ENCODE measurements at regions not wholly inside any gene's neighbourhood (a gene's known extent, or its start where the extent isn't known, plus 50 kb on each side); places are given as distances from the start of the nearest gene placed in this dataset.

GRCh38 chr14:96980835-96981234, 183.7 kb downstream of the VRK1 start:
- no peak for DNase-seq

GRCh38 chr14:96986256-96987085, 189.3 kb downstream of the VRK1 start:
- DNase-seq: no peak

DNA sequence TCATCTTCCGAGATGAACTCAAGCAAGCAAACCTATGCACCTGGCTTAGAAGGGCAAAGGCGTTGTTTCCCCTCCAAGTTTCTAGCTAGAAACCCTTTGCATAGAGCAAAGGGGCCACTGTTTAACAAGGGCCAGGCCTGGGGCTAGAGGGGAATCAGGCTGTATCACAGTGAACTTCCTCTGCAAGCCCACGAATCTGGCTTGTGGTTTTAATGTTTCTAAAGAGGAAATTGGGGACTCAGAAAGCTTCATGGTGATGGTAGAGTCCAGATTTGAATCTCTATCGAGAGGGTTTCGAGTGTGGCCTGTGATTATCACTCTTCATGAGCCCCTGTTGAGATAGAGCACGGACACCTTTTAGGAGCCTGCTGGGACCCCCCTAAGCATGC, 189.9 kb downstream of the VRK1 start:
- DNase-seq: no peak

DNA sequence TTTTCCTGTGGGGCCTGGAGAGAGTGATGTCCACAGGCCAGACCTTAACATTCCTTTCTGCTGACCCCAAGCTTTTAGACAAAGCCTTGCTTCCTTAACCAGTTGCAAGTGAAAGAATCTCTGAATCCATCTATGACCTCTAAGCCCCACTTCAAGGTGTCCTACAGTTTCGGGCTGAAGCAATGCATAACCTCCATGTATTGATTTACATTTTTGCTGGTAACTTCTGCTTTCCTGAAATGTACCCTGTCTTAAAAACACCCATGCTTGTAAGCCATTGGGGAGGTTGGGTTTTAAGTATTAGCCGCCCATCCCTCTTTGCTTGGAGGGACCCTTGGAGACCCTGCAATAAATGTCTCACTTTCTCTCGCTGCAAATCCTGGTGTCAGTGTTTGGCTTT, 190.6 kb downstream of the VRK1 start:
- no peak for DNase-seq

GRCh38 chr14:96989306-96989705, 192.1 kb downstream of the VRK1 start:
- no peak for DNase-seq

- DNase-seq: no peak
Measured at GRCh38 chr14:96991226-96991625, 194.0 kb downstream of the VRK1 start.

- no peak for DNase-seq
Measured at GRCh38 chr14:96994999-96995398, 197.8 kb downstream of the VRK1 start.

DNA sequence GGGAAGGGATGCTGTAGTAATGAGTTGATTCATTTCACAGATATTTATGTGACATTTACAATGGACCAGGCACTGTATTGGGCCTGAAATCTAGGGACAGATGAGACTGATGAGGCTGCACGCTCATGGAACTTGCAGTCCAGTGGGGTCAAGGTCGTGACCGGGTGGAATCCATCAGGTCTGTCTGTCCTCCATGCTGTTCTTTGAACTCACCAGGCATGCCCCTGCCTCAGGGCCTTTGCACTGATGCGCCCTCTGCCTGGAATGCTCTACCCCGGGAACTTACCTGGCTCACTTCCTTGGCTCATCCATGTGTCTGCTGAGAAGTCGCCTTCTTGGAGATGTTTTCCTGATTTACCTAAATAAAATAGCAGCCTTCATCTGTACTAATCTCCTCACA, 200.1 kb downstream of the VRK1 start:
- no peak for DNase-seq

- no peak for DNase-seq
Measured at GRCh38 chr14:96997996-96998395, 200.8 kb downstream of the VRK1 start.

DNA sequence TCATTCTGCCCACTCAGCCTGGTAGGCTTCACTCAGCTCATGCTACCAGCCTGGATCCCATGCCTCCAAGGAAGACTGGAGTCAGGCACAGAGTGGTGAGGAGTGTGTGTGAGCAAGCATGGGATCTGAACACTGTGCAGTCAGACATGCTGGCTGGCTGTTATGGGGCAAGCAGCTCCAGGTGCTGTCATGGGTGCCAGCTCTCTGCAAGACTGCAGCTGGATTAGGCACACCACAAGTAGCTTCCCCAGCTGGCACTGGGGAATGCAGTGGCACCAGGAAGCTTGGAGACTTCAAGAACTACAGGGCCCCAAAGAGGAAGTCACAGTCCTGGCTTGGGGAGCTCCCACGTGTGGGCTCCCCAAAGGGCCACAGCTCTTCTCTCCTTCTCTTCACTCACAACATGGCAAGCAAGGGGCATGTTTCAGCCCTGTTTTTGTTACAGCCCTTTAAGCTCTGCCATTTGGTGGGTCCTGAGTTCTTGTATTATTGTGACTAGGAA, 202.5 kb downstream of the VRK1 start:
- DNase-seq: no peak

DNA sequence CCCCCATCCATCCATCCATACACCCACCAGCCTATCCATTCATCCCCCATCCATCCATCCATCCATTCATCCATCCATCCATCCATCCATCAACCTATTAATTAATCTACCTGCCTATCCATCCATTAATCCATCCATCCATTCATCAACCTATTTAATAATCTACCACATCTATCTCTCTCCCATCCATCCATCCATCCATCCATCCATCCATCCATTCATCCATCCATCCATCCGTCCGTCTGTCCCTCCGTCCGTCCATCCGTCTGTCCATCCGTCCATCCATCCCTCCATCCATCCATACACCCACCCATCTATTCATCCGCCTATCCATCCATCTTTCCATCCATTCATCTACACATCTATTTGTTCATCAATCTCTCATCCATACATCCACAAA, 205.3 kb downstream of the VRK1 start:
- DNase-seq: no peak

- DNase-seq: no peak
Measured at GRCh38 chr14:97005934-97006333, 208.8 kb downstream of the VRK1 start.

DNA sequence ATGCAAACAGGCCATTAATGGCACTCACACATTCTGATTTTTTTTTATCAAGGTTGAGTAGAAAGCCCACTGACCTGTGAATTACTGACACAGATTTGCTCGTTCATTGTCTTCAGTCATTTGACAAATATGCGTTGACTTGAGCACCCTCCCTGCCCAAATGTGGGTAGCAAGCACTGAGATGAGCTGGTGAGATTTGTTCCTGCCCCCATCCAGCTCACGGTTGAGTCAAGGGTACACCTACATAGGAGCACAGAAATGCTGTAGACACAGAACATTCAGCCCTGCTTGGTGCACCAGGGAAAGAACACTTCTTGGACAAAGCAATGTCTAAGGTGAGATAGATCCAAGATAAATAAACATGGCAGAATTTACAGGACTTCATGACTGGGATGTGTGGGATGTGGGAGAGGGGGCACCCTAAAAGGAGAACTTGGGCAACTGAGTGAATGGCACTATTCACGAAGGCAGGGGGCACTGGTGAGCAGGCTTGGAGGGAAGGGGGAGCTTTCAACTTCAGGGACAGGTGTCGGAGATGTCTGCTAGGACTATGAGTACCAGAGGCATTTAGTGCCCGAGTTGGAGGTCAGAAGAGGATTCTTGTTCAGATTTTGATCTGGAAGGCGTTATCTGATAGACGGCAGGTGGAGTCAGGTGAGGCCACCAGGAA, 213.4 kb downstream of the VRK1 start:
- no peak for DNase-seq

- DNase-seq: no peak
Measured at GRCh38 chr14:97013878-97014277, 216.7 kb downstream of the VRK1 start.

DNA sequence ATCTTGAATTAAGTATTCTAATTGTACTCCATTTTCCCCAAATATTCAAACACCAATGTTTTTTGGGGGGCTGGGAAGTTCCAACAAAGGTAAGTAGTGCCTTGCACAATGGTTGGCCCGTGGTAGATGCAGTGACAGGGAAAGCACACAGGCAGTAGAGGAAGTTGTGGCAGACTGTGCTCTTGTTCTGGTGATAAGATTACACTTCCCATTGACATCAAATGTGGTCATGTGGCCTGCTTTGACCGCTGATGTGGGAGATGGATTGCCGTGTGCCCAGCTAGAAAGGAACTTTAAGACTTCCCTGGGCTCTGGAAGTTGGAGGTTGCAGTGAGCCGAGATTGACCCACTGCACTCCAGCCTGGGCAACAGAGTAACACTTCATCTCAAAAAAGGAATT, 223.8 kb downstream of the VRK1 start:
- no peak for DNase-seq

DNA sequence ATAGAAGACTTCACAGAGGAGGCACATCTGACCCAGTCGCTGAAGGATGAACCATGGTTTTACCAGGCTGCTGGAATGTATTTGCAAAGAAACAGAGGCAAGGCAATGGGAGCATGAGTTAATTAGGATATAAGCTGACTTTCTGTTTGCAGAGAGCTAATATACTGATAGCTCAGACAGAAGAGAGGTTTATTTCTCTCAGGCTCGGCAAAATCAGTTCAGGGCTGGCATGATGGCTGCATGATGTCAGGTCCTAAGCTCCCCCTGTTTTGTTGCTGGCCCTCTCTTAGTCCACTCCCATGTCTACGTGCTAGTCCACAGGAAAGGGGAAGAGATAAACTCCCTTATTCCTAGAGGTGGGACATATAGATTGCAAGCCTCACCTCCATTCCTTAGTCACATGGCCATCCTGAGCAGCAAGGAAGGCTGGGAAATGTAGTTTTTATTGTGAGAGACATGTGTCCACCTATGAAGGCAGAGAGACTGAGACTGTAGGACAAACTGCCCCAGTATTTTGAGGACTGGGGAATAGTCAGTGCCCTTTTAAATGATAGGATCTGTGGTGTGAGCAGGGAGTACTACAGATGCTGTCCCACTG, 224.5 kb downstream of the VRK1 start:
- DNase-seq: no peak

DNA sequence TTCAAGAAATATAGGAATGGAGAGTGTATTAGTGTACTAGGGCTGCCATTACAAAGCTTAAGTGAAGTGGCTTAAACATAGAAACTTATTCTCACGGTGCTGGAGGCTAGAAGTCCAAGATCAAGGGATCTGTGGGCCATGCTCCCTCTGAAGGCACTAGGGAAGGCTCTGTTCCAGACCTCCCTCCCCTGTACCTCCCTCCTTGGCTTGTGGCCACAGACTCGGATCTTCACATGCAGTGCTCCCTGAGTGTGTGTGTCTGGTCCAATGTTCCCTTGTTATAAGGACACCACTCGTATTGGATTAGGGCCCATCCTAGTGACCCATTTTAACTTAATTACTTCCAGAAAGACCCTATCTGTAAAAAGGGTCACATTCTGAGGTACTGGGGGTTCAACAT, 225.6 kb downstream of the VRK1 start:
- no peak for DNase-seq

- DNase-seq: no peak
Measured at GRCh38 chr14:97023871-97024270, 226.7 kb downstream of the VRK1 start.

DNA sequence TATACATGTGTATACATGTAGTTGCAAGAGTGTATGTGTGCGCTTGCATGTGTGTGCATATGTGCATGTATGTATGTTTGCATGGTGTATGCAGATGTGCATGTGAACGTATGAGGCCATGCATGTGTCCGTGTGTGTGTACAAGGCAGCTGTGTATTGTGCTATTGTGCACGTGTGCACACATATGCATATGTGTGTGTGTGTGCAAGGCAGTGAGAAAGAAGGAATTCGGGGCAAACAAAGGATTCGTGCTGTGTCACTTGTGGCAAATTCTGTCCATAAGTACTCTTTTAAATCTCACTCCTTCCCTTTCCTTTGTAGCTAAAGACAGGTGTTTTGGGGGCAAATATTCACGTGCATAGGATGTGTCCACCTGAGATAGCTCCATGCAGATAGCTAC, 227.1 kb downstream of the VRK1 start:
- DNase-seq: no peak

DNA sequence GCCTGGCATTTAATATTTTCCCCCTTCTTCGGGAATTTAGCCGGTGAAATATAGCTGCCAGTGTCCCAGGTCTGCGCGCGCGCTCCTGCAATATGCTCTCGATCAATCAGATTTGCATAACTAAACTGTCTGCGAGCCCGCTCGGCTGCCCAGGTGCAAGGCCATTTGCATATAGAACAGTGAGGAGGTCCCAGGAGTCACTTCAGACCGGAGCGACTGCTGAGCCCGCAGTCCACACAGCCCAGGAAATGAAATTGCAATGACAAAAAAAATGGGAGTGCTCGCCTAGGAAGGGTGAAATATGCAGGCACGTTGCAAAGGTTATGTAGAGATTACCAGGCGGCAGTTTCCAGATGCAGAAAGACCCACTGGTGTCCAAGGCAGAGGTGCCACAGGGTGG, 228.5 kb downstream of the VRK1 start:
- no peak for DNase-seq

GRCh38 chr14:97027256-97027999, 230.2 kb downstream of the VRK1 start:
- no peak for DNase-seq

- DNase-seq: no peak
Measured at GRCh38 chr14:97028382-97028781, 231.2 kb downstream of the VRK1 start.

GRCh38 chr14:97029800-97030199, 232.6 kb downstream of the VRK1 start:
- DNase-seq: no peak
